B cell (primary cell): ENCODE measurements at regions not wholly inside any gene's neighbourhood (a gene's known extent, or its start where the extent isn't known, plus 50 kb on each side); places are given as distances from the start of the nearest gene placed in this dataset.

Experiments used
- ATAC-seq: fragments of 200-7000 bp; cut with Tn5 transposase; one replicate; pipeline ENCODE4 v1.10.0; 2021; ENCODE audit warnings: low read depth, mild to moderate bottlenecking, moderate number of reproducible peaks, moderate library complexity
- CTCF ChIA-PET: fragments of 350-600 bp; sonication (Branson Sonifier 250); formaldehyde crosslinking; loops from one replicate; lab custom pipeline; 2021; ENCODE audit warnings: antibody characterized with exemption, inconsistent platforms; lab: Charles Lee
- POLR2A ChIA-PET: fragments of 350-600 bp; sonication (Branson Sonifier 250); formaldehyde crosslinking; loops from one replicate; lab custom pipeline; 2021; ENCODE audit warnings: antibody characterized with exemption; lab: Charles Lee
- DNase-seq: peaks from one replicate; pipeline ENCODE4 v3.0.0; 2013
- H2AFZ ChIP-seq: 2 replicates; pipeline ENCODE4 v1.6.1; 2012; ENCODE audit warnings: mild to moderate bottlenecking, low read depth, low read length; ENCODE audit not compliant: insufficient read depth, poor library complexity, severe bottlenecking
- H3K27ac ChIP-seq, 2 donors: 1 replicate in 1 of 2; 2 replicates in 1 of 2; pipeline ENCODE4 v1.5.1; 2012 to 2013; ENCODE audit warnings: low read length in 2 of 2, mild to moderate bottlenecking in 2 of 2, moderate library complexity in 1 of 2
- H3K27me3 ChIP-seq, 4 experiments: fragments of 200-600 bp in 1 of 4; sonication (generic) in 1 of 4; replicated peaks in 1 of 4; 1 replicate in 2 of 4; 2 replicates in 2 of 4; pipeline versions ENCODE4 v1.6.1 to v1.7.0; 2013 to 2016; ENCODE audit warnings: low read length in 3 of 4, mild to moderate bottlenecking in 2 of 4, mixed read lengths in 1 of 4, moderate library complexity in 1 of 4; ENCODE audit not compliant: insufficient read depth in 4 of 4, control insufficient read depth in 3 of 4; ENCODE audit errors: control extremely low read depth in 1 of 4
- H3K36me3 ChIP-seq, 2 experiments: replicated peaks in 1 of 2; 1 replicate in 1 of 2; 2 replicates in 1 of 2; pipeline versions ENCODE4 v1.6.1 to v1.7.1; 2013; ENCODE audit warnings: low read length in 1 of 2; ENCODE audit not compliant: insufficient read depth in 2 of 2, control insufficient read depth in 1 of 2; ENCODE audit errors: control extremely low read depth in 1 of 2, extremely low read depth in 1 of 2
- H3K4me1 ChIP-seq, 2 donors: fragments of 200-600 bp in 1 of 2; sonication (generic) in 1 of 2; 1 replicate in 1 of 2; 2 replicates in 1 of 2; pipeline versions ENCODE4 v1.5.1 to v1.6.1; 2013 to 2017; ENCODE audit warnings: low read length in 2 of 2; ENCODE audit not compliant: control insufficient read depth in 2 of 2, insufficient read depth in 2 of 2
- H3K4me2 ChIP-seq: replicated peaks from 2 replicates; pipeline ENCODE3; 2012; ENCODE audit warnings: mild to moderate bottlenecking, low read depth, low read length; ENCODE audit not compliant: poor library complexity, severe bottlenecking
- H3K4me3 ChIP-seq, 5 experiments: fragments of 200-600 bp in 1 of 5; sonication (generic) in 1 of 5; 1 replicate in 3 of 5; 2 replicates in 2 of 5; pipeline versions ENCODE4 v1.5.1 to v1.7.0; 2011 to 2016; ENCODE audit warnings: low read length in 4 of 5, mild to moderate bottlenecking in 4 of 5, low read depth in 2 of 5, control low read depth in 1 of 5, moderate library complexity in 1 of 5; ENCODE audit not compliant: insufficient read depth in 1 of 5; ENCODE audit errors: control extremely low read depth in 1 of 5, extremely low read depth in 1 of 5
- H3K79me2 ChIP-seq: fragments of 200-600 bp; sonication (generic); one replicate; pipeline ENCODE4 v1.6.0; 2016; ENCODE audit warnings: low read length; ENCODE audit not compliant: control insufficient read depth, insufficient read depth
- H3K9ac ChIP-seq: fragments of 200-600 bp; sonication (generic); 2 replicates; pipeline ENCODE4 v1.6.1; 2017; ENCODE audit warnings: mild to moderate bottlenecking, low read length, moderate library complexity
- H3K9me3 ChIP-seq, 3 donors: one replicate each; pipeline versions ENCODE4 v1.6.1 to v1.7.1; 2013; ENCODE audit warnings: low read length in 2 of 3; ENCODE audit not compliant: control insufficient read depth in 2 of 3, insufficient read depth in 1 of 3; ENCODE audit errors: control extremely low read depth in 1 of 3
- H4K20me1 ChIP-seq: 2 replicates; pipeline ENCODE4 v1.6.0; 2012; ENCODE audit warnings: mild to moderate bottlenecking, low read length; ENCODE audit not compliant: insufficient read depth, control insufficient read depth, poor library complexity, severe bottlenecking
- H3K27ac Mint-ChIP-seq: one replicate; pipeline ENCODE4 v1.8.0; 2021; ENCODE audit warnings: mixed read lengths
- H3K27me3 Mint-ChIP-seq: one replicate; pipeline ENCODE4 v1.8.0; 2021; ENCODE audit warnings: mixed read lengths
- H3K4me1 Mint-ChIP-seq: one replicate; pipeline ENCODE4 v1.8.0; 2021; ENCODE audit warnings: mixed read lengths
- H3K4me3 Mint-ChIP-seq: one replicate; pipeline ENCODE4 v1.8.0; 2021; ENCODE audit warnings: mixed read lengths
- H3K9me3 Mint-ChIP-seq: one replicate; pipeline ENCODE4 v1.8.0; 2022; ENCODE audit warnings: mixed read lengths; ENCODE audit not compliant: insufficient read depth
- CTCF ChIP-seq: fragments of 200-600 bp; IDR thresholded peaks from one replicate; pipeline ENCODE4 v1.8.0; 2022; ENCODE audit warnings: antibody characterized with exemption, mild to moderate bottlenecking
- EZH2 ChIP-seq: IDR thresholded peaks from 2 replicates; pipeline ENCODE4 v1.6.1; 2012; ENCODE audit warnings: borderline replicate concordance, low read depth, mild to moderate bottlenecking, moderate library complexity, low read length; ENCODE audit not compliant: insufficient read depth, poor library complexity, severe bottlenecking
- WGBS: methylation state at CpG from one replicate; pipeline ENCODE4 v1.1.5; 2013; ENCODE audit warnings: missing lambda C conversion rate; ENCODE audit not compliant: insufficient coverage; 5-methylcytosine and 5-hydroxymethylcytosine counted together
- intact Hi-C: fragments of 100-400 bp; cut with micrococcal nuclease; formaldehyde crosslinking; loops from one replicate; pipeline ENCODE4 v1.10.0; 2022

GRCh38 chr1:29900712-29901111 is 664.4 kb downstream of the PTPRU start:
- Histone ChIP-seq H4K20me1 (no peaks in the 10 kb centered on the region), H2AFZ (no peak overlapping the region), H3K79me2 (no peaks in the 10 kb centered on the region), H3K4me2 (no peak overlapping the region), H3K27me3 (no peaks in the 10 kb centered on the region), H3K36me3 (no peaks in the 10 kb centered on the region), H3K9ac (no peak overlapping the region), H3K9me3 (no peaks in the 10 kb centered on the region), H3K4me1 (no peaks in the 10 kb centered on the region), H3K27ac (no peak overlapping the region), H3K4me3 (no peak overlapping the region)
- intact Hi-C loops, result no loop called here
- H3K4me3 Mint-ChIP-seq, result no peak overlapping the region
- DNase-seq (no peak), ATAC-seq (no peak)
- POLR2A ChIA-PET, result no interaction called here
- no peak for TF ChIP-seq CTCF
- TF ChIP-seq EZH2, result no peak
- H3K4me1 Mint-ChIP-seq, result no peaks in the 10 kb centered on the region
- 100% methylated on average over 1 of the region's 3 CpGs for WGBS
- no peaks in the 10 kb centered on the region for H3K9me3 Mint-ChIP-seq
- H3K27ac Mint-ChIP-seq, result no peak overlapping the region
- peaks cover 20% of the 10 kb centered on the region for H3K27me3 Mint-ChIP-seq
- CTCF ChIA-PET, result no interaction called here

- H2AFZ ChIP-seq, result no peak overlapping the region
- H3K4me1 ChIP-seq, result no peaks in the 10 kb centered on the region
- POLR2A ChIA-PET, result no interaction called here
- H3K9me3 ChIP-seq, result no peaks in the 10 kb centered on the region
- CTCF ChIA-PET, result no interaction called here
- H3K79me2 ChIP-seq, result no peaks in the 10 kb centered on the region
- H3K27ac ChIP-seq, result no peak overlapping the region
- WGBS, result 86% methylated on average over 16 of the region's 20 CpGs
- no peaks in the 10 kb centered on the region for H4K20me1 ChIP-seq
- intact Hi-C loops, result no loop called here
- DNase-seq (no peak), ATAC-seq (no peak)
- no peak overlapping the region for H3K4me2 ChIP-seq
- H3K27me3 Mint-ChIP-seq, result peaks cover 25% of the 10 kb centered on the region
- no peak overlapping the region for H3K9ac ChIP-seq
- no peak overlapping the region for H3K27ac Mint-ChIP-seq
- H3K9me3 Mint-ChIP-seq, result no peaks in the 10 kb centered on the region
- no peak for TF ChIP-seq EZH2
- no peak for TF ChIP-seq CTCF
- no peaks in the 10 kb centered on the region for H3K4me1 Mint-ChIP-seq
- H3K27me3 ChIP-seq, result no peaks in the 10 kb centered on the region
- no peaks in the 10 kb centered on the region for H3K36me3 ChIP-seq
- H3K4me3 ChIP-seq, result no peak overlapping the region
- H3K4me3 Mint-ChIP-seq, result no peak overlapping the region
Measured at GRCh38 chr1:29900104-29900679, 663.9 kb downstream of the PTPRU start.
